Forelimb muscle (tissue), 1 donor: ENCODE measurements at regions not wholly inside any gene's neighbourhood (a gene's known extent, or its start where the extent isn't known, plus 50 kb on each side); places are given as distances from the start of the nearest gene placed in this dataset.
"Not testable (repeated sequence)": the region's sequence is repeated elsewhere in the genome, so short reads cannot be mapped to it uniquely, and the experiment has no call there.

Source experiments
- DNase-seq: peaks from one replicate; pipeline ENCODE4 v3.0.0-alpha.2; 2013; ENCODE audit warnings: low read depth

DNA sequence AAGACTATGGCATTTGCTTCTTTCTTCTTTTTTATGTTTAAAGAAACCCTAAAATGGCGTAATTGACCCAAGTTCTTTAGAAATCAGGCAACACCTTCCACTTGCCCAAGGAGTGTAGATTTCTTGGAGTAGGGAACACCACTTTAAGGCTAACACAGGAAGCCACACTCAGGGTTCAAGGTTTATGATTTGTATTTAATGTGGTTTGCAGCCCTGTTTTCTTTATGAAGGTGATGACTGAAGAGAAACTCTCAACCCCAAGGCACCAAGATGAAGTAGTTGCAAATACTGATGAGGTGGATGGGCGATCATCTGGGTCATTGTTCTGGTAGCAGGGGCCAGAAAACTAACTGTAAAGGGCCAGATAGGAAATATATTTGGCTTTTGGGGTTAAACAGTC, 101.1 kb downstream of the DLEU7 start:
- DNase-seq = no peak

DNA sequence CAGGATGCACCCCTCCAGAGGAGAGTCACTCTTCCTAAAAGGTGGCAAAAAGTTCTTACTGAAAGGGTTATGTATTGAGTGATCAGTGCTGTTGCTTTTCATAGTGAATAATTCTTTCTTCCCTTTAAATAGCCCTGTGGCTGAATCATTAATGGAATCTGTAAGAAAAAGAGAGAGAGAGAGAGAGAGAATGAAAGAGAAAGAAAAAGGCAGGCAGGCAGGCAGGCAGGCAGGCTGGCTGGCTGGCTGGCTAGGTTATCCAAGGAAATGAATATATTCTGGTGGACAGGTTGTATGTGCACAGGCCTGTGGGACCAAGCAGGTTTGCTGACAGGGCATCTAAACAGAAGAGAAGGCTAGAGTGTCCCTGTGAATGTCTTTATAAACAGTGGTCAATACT, 100.5 kb downstream of the DLEU7 start:
- no peak for DNase-seq

DNA sequence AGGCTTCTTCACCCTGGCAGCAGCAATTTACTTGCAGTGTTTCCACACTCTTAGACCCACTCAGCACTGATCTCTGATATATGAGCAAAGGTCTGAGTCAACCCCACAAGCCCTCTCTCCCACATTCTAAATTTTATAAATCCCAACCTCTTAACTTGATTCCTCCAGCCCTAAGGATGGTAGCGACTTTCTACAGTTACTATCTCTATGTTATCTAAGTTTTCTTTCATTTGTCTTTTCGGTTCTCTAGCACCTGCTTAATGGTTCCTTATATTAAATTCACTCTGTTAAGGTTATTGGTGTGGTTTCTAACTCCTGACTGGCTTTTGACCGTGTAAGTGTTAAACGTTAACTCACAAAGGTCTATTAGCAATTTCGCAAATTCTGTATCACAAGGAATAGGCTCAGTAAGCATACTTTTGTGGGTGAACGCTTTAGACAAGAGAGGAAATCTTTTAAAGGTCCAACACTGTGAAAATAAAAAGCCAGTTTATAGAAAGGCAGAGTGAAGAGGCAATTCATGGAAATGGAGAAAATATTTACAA, 99.3 kb downstream of the DLEU7 start:
- no peak for DNase-seq

DNA sequence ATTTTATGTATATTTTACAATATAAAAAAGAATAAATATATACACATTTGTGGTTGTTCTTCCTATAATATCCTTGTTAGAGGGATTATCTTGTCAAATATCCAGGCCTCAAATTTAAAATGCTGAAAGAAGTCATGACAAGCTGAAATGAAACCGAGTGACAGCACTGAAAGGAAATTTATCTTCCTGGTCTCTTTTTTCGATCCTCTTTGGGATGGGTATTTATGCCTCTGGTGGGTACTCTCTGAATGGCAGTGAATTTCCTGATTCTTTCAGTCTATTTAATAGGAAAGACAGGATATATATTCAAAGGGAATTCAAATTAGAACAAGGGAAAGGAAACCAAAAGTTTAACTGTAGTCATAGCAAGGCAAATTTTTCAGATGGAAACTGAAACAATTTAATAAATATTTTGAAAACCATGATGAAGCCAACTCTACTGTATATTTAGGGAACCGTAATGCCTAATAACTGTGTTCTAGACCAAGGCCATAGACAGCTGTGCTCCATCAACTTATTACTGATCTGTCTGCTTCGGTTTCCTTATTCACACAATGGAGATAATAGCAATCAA, 97.9 kb downstream of the DLEU7 start:
- DNase-seq = no peak

DNA sequence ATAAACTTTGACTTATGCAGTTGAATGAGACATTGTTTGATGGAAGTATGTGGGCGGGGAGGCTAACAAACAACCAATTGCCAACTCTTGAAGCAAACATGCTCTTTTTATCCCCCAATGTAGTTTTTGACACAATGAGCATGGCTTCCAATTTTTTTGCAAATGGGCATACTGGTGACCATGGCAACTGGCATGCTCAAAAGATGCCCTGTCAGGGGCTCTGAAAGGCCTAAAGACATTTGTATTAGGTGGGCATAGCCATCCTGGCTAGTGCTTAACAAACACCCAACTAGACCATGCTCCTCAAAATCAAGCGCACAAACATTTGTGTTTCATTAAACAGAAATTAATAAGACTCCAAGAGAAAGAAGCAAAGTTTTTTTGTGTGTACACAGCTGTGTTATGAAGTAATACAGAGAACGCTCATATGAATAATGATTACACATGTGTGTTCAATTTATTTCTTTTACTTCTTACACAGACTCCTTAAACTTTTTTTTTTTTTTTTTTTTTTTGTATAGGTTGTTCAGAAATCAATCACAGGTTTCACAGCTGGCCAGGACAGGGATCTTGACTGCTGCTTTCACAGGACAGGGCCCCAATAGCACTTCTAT, 95.6 kb downstream of the DLEU7 start:
- DNase-seq = peak; percentile 44

- not testable (repeated sequence) for DNase-seq
Measured at GRCh38 chr13:50753221-50753620, 90.3 kb downstream of the DLEU7 start.

DNA sequence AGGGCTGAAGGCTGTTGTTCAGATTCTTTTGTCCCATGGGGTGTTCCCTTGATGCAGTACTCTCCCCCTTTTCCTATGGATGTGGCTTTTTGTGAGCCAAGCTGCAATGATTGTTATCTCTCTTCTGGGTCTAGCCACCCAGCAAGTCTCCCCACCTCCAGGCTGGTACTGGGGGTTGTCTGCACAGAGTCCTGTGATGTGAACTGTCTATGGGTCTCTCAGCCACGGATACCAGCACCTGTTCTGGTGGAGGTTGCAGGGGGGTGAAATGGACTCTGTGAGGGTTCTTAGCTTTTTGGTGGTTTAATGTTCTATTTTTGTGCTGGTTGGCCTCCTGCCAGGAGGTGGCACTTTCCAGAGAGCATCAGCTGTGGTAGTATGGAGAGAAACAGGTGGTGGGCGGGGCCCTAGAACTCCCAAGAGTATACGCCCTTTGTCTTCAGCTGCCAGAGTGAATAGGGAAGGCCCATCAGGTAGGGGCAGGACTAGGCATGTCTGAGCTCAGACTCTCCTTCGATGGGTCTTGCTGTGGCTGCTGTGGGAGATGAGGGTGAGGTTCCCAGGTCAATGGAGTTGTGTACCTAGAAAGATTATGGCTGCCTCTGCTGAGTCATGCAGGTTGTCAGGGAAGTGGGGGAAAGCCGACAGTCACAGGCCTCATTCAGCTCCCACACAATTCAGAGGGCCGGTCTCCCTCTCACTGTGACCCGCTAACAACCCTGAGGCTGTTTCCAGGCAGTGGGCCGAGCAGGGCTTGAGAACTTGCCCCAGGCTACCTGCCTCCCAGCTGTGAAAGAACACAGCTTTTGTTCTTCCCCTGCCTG, 87.4 kb downstream of the DLEU7 start:
- not testable (repeated sequence) for DNase-seq

DNA sequence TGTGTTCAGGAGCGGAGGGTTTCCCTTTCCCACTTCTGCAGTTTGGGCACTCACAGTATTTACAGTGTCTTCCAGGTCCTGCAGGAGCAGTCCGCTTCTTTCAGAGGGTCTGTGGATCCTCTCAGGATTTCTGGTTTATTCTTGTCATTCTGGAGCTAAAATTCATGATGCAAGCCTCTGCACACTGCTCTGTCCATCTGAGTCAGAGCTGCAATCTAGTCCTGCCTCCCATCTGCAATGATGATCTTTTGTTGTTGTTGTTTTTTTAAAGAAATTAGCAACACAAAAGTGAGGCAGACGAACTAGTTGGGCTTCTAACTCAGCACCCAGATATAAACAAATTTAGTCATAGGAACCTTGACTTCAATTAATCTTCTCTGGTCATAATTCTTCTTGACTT, 86.5 kb downstream of the DLEU7 start:
- no peak for DNase-seq

GRCh38 chr13:50758796-50759195, 84.7 kb downstream of the DLEU7 start:
- no peak for DNase-seq

DNA sequence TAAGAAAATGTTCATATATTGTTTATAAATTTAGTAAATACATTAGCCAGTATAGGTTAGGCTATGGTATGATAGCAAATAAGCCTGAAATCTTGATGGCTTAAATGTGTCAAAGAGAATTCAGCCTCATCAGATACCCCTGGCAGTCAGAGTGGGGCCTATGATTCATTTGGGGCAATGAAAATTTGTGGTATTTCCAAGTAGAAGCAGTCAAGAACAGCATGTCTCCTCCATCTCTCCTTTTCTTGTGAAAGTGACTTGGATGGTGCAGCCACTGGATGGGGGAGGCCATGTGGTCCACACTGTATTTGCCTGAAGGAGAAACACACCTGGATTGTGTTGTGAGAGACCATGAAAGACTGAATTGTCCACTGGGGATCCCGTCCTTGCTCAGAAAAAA, 82.7 kb downstream of the DLEU7 start:
- no peak for DNase-seq

DNA sequence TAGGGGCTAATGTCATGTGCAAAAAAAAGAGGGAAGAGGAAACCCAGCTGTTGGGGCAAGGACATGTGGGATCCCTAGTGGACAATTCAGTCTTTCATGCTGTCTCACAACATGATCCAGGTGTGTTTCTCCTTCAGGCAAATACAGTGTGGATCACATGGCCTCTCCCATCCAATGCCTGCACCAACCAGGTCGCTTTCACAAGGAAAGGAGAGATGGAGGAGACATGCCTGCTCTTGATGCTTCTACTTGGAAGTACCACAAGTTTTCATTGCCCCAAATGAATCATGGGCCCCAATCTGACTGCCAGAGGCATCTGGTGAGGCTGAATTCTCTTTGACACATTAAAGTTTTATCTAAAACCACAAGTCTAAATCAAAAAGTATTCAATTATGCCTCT, 82.1 kb downstream of the DLEU7 start:
- DNase-seq = no peak

- DNase-seq = no peak
Measured at GRCh38 chr13:50762969-50763567, 80.4 kb downstream of the DLEU7 start.

DNA sequence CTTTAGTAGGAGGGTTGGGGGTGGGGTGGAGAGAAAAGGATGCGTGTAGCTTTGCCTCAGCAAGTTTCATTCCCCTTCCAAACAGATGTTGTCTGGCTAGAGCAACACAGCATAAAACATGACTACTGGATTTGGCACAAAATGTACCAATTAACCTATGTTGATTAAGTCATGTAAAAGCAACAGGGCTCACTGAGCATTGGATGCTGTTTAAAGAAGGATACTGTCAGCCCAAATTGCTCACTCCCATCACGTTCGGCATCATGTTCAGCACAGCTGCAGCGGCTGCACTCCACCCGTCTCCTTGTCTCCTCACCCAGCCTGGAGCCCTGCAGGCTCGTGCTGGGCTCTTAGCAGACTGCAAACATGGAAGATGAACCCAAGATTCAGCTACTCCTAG, 77.5 kb downstream of the DLEU7 start:
- peak; percentile 19 for DNase-seq

DNA sequence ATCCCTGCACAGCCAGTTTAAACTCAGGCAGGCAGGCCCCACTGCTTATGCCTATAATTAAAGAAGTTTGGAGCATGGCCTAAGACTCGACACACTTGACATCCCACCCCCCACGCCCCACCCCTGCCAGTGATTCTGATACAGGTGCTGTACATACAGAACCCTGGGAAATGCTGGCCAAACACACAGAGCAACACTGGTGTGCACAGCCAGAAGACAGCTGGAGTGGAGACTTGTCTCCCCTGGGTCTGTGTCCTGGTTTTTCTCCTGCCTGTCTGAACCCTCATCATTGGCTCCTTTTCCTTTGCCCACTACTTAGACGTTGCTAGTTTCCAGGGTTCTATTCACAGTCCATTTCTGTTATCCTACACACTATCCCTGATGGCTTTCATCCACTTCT, 76.8 kb downstream of the DLEU7 start:
- DNase-seq = no peak

GRCh38 chr13:50772881-50773280, 70.6 kb downstream of the DLEU7 start:
- not testable (repeated sequence) for DNase-seq
